CD4-positive, alpha-beta T cell (primary cell): ENCODE measurements at regions not wholly inside any gene's neighbourhood (a gene's known extent, or its start where the extent isn't known, plus 50 kb on each side); places are given as distances from the start of the nearest gene placed in this dataset.

Experiments used
- ATAC-seq: fragments of 200-7000 bp; cut with Tn5 transposase; one replicate; pipeline ENCODE4 v1.10.0; 2022; ENCODE audit warnings: mild to moderate bottlenecking; ENCODE audit not compliant: poor library complexity
- CTCF ChIA-PET: fragments of 350-600 bp; sonication (Branson Sonifier 250); formaldehyde crosslinking; loops from one replicate; lab custom pipeline; 2021; ENCODE audit warnings: antibody characterized with exemption, inconsistent platforms; lab: Charles Lee
- POLR2A ChIA-PET: fragments of 350-600 bp; sonication (Branson Sonifier 250); formaldehyde crosslinking; loops from one replicate; lab custom pipeline; 2021; ENCODE audit warnings: antibody characterized with exemption, inconsistent platforms; lab: Charles Lee
- DNase-seq, 14 experiments: peaks; one replicate each; pipeline ENCODE4 v3.0.0-alpha.2; 2013 to 2020; ENCODE audit warnings: mixed read lengths in 2 of 14
- H3K27ac ChIP-seq, 2 donors: one replicate each; pipeline versions ENCODE4 v1.5.1 to v1.7.0; 2013; ENCODE audit warnings: low read length in 2 of 2, low read depth in 1 of 2, mild to moderate bottlenecking in 1 of 2
- H3K27me3 ChIP-seq, 2 experiments: 1 replicate in 1 of 2; 2 replicates in 1 of 2; pipeline versions ENCODE4 v1.6.1 to v1.7.0; 2013; ENCODE audit warnings: low read length in 2 of 2, control low read depth in 1 of 2, mild to moderate bottlenecking in 1 of 2, moderate library complexity in 1 of 2; ENCODE audit not compliant: insufficient read depth in 2 of 2, control insufficient read depth in 1 of 2
- H3K36me3 ChIP-seq: one replicate; pipeline ENCODE4 v1.6.1; 2013; ENCODE audit warnings: low read length, control low read depth; ENCODE audit not compliant: insufficient read depth
- H3K4me1 ChIP-seq: one replicate; pipeline ENCODE4 v1.6.1; 2013; ENCODE audit warnings: low read length, control low read depth; ENCODE audit not compliant: insufficient read depth
- H3K4me3 ChIP-seq: one replicate; pipeline ENCODE4 v1.5.1; 2013; ENCODE audit warnings: mild to moderate bottlenecking, low read length, moderate library complexity
- H3K9me3 ChIP-seq, 2 experiments: 1 replicate in 1 of 2; 2 replicates in 1 of 2; pipeline versions ENCODE4 v1.6.1 to v1.7.0; 2013; ENCODE audit warnings: low read length in 2 of 2, mild to moderate bottlenecking in 2 of 2, control low read depth in 1 of 2, moderate library complexity in 1 of 2; ENCODE audit not compliant: control insufficient read depth in 1 of 2, insufficient read depth in 1 of 2
- H3K27ac Mint-ChIP-seq: one replicate; pipeline ENCODE4 v1.8.0; 2020; ENCODE audit warnings: mixed read lengths
- H3K27me3 Mint-ChIP-seq: one replicate; pipeline ENCODE4 v1.8.0; 2021; ENCODE audit warnings: mixed read lengths
- H3K36me3 Mint-ChIP-seq: one replicate; pipeline ENCODE4 v1.8.0; 2021; ENCODE audit warnings: low read depth, mixed read lengths
- H3K4me1 Mint-ChIP-seq: one replicate; pipeline ENCODE4 v1.8.0; 2021; ENCODE audit warnings: low read depth, mixed read lengths
- H3K4me3 Mint-ChIP-seq: one replicate; pipeline ENCODE4 v1.8.0; 2020; ENCODE audit warnings: mild to moderate bottlenecking, mixed read lengths
- H3K9me3 Mint-ChIP-seq: one replicate; pipeline ENCODE4 v1.8.0; 2020; ENCODE audit warnings: mixed read lengths
- CTCF ChIP-seq: fragments of 200-600 bp; IDR thresholded peaks from one replicate; pipeline ENCODE4 v1.8.0; 2022; ENCODE audit warnings: antibody characterized with exemption, mild to moderate bottlenecking
- intact Hi-C, 2 experiments: fragments of 100-400 bp; cut with DNase I in 1 of 2; cut with micrococcal nuclease in 1 of 2; formaldehyde crosslinking; loops; one replicate each; pipeline versions ENCODE4 v1.15.1 to v1.9.0; 2023 to 2025; cut with DNase I, micrococcal nuclease

DNA sequence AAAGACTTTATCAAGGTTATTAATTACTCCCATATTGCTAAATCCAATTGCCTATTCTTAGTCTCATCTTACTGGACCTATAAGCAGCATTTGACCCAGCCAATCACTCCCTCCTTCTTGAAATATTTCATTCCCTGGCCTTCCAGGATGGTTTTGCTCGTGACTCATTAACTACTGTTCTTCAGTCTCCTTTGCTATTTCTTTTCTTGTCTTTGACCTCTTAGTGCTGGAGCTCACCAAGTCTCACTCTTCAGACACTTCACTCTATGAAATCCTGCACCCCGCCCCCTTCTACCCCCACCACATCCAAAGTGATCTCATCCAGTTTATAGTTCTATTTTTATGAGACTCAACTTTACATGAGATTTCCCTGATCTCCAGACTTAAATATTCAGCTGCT lies 803.1 kb upstream of the WWC1 start:
- no peaks in the 10 kb centered on the region for H3K27me3 Mint-ChIP-seq
- ChIA-PET POLR2A (no interaction called here), CTCF (no interaction called here)
- no peak overlapping the region for H3K27ac Mint-ChIP-seq
- Histone ChIP-seq H3K27ac (no peak overlapping the region), H3K36me3 (no peaks in the 10 kb centered on the region), H3K9me3 (peaks cover 0 to 9% of the 10 kb centered on the region in 2 experiments), H3K4me1 (no peaks in the 10 kb centered on the region), H3K27me3 (no peaks in the 10 kb centered on the region), H3K4me3 (no peak overlapping the region)
- ATAC-seq = no peak
- intact Hi-C loops = no loop called here
- no peak overlapping the region for H3K4me3 Mint-ChIP-seq
- H3K9me3 Mint-ChIP-seq = peaks cover 15% of the 10 kb centered on the region
- DNase-seq = no peak
- H3K36me3 Mint-ChIP-seq = no peaks in the 10 kb centered on the region
- H3K4me1 Mint-ChIP-seq = no peaks in the 10 kb centered on the region
- no peak for TF ChIP-seq CTCF

DNA sequence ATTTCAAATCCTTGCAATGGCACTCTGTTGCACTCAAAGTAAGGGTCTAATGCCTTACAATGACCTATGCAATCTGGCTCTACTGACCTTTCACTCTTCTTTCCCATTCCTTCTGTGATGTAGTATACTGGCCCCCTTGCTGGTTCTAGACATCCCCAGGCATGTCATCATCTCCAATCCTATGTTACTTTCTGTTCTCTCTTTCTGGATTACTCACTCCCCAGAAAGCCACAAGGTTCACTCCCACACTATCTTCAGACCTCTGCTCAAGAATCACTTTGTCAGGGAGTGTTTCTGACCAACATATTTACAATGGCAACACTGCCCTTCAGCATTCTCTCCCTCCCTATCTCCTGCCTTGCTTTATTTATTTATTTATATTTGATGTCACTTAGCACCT lies 802.2 kb upstream of the WWC1 start:
- no peaks in the 10 kb centered on the region for H3K4me1 ChIP-seq
- Mint-ChIP-seq H3K4me1 (no peaks in the 10 kb centered on the region), H3K9me3 (peaks cover 14% of the 10 kb centered on the region), H3K4me3 (no peak overlapping the region), H3K27me3 (no peaks in the 10 kb centered on the region), H3K27ac (no peak overlapping the region), H3K36me3 (no peaks in the 10 kb centered on the region)
- H3K36me3 ChIP-seq = no peaks in the 10 kb centered on the region
- H3K9me3 ChIP-seq = peaks cover 0 to 5% of the 10 kb centered on the region in 2 experiments
- intact Hi-C loops = no loop called here
- ChIA-PET CTCF (no interaction called here), POLR2A (no interaction called here)
- no peaks in the 10 kb centered on the region for H3K27me3 ChIP-seq
- no peak for TF ChIP-seq CTCF
- ATAC-seq = no peak
- no peak overlapping the region for H3K27ac ChIP-seq
- DNase-seq = no peak
- no peak overlapping the region for H3K4me3 ChIP-seq

DNA sequence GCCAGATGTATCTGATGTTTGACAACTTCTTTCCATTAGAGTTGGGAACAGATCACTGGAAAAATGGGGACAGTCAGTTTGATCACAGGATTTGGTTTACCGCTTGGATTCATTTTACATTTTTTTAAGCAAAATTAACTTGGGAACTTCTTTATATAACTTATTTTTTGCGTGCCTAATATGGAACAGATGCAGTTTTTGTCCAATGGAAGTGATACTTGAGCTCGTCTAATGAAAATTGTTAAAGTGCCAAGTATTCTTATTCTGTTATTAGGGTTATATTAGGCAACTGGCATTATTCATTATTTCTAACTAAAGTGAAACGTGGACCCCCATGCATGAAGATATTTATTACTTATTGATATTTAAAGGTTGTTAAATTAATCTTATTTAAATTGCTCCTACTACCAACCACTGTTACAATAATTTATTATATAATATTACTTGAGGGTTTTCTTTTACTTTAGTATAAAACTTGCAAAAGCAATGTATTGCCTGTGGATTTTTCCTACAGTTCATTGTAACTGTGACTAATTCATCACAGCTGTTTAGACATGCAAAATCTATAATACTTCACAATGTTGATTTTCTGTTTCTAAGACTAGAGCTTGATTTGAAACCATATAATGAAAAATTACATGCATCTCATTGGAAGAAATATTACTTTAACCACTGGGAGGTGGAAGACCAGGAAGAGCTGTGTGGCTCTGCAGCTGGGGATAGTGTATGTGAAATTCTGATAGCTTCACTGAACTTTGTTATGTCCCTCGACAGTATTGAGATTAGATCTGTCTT lies 787.3 kb upstream of the WWC1 start:
- Histone ChIP-seq H3K4me1 (no peaks in the 10 kb centered on the region), H3K4me3 (no peak overlapping the region), H3K36me3 (no peaks in the 10 kb centered on the region), H3K27ac (no peak overlapping the region), H3K27me3 (no peaks in the 10 kb centered on the region), H3K9me3 (no peaks in the 10 kb centered on the region)
- TF ChIP-seq CTCF = no peak
- Mint-ChIP-seq H3K4me3 (no peak overlapping the region), H3K9me3 (peaks cover 8% of the 10 kb centered on the region), H3K36me3 (no peaks in the 10 kb centered on the region), H3K4me1 (no peaks in the 10 kb centered on the region), H3K27ac (no peak overlapping the region), H3K27me3 (no peaks in the 10 kb centered on the region)
- intact Hi-C loops = no loop called here
- ChIA-PET CTCF (no interaction called here), POLR2A (no interaction called here)
- ATAC-seq (no peak), DNase-seq (no peak)
